Lower leg skin (tissue), 4 donors: ENCODE measurements at regions not wholly inside any gene's neighbourhood (a gene's known extent, or its start where the extent isn't known, plus 50 kb on each side); places are given as distances from the start of the nearest gene placed in this dataset.

Experiments used
- DNase-seq, 2 donors: peaks; one replicate each; pipeline ENCODE4 v3.0.0-alpha.2; 2019; ENCODE audit warnings: low spot score in 2 of 2
- H3K4me3 ChIP-seq: fragments of 200-600 bp; sonication (generic); 2 replicates; pipeline ENCODE4 v1.5.1; 2017; ENCODE audit warnings: mild to moderate bottlenecking, low read depth; ENCODE audit not compliant: poor library complexity, severe bottlenecking
- POLR2A ChIP-seq, 2 donors: fragments of 450-650 bp; IDR thresholded peaks; one replicate each; pipeline ENCODE4 v1.6.1; 2016 to 2017; ENCODE audit warnings: antibody characterized with exemption in 2 of 2, mild to moderate bottlenecking in 1 of 2, moderate library complexity in 1 of 2
- WGBS, 2 donors: methylation state at CpG; one replicate each; pipeline ENCODE4 v1.1.5; 2018; 5-methylcytosine and 5-hydroxymethylcytosine counted together
- intact Hi-C: fragments of 100-400 bp; cut with DNase I; formaldehyde crosslinking; loops from one replicate; pipeline ENCODE4 v1.15.0; 2023; ENCODE audit warnings: low total_unique reads
- TF ChIP-seq, protein P1 (sequence below), 3 donors: fragments of 450-650 bp; IDR thresholded peaks; one replicate each; pipeline ENCODE4 v1.5.1; 2016; ENCODE audit warnings: antibody characterized with exemption in 3 of 3, mild to moderate bottlenecking in 3 of 3, moderate library complexity in 2 of 3

DNA sequence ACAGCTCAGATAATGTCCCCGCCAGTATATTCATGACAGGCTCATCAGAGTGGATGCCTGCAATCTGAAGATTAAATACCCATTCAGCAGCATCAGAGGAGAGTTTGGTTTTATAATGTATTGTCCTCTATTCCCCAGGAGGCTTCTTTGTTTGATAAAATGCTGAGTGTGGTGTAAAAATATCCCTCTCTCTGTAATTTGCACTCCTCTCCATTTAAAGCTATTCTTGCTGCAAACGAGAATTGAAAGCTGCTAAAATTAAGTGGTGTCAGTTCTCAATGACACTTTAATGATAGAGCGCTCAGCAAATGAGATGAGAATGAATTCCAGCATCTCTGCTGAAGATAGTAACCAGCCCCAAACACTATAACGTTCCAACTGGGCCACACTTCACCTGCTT, 205.7 kb upstream of the RRP15 start:
- no peak for DNase-seq
- intact Hi-C loops = no loop called here
- TF ChIP-seq POLR2A (IDR thresholded peaks at IDR 0.05) = no peak
- TF ChIP-seq, protein P1, sequence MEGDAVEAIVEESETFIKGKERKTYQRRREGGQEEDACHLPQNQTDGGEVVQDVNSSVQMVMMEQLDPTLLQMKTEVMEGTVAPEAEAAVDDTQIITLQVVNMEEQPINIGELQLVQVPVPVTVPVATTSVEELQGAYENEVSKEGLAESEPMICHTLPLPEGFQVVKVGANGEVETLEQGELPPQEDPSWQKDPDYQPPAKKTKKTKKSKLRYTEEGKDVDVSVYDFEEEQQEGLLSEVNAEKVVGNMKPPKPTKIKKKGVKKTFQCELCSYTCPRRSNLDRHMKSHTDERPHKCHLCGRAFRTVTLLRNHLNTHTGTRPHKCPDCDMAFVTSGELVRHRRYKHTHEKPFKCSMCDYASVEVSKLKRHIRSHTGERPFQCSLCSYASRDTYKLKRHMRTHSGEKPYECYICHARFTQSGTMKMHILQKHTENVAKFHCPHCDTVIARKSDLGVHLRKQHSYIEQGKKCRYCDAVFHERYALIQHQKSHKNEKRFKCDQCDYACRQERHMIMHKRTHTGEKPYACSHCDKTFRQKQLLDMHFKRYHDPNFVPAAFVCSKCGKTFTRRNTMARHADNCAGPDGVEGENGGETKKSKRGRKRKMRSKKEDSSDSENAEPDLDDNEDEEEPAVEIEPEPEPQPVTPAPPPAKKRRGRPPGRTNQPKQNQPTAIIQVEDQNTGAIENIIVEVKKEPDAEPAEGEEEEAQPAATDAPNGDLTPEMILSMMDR (IDR thresholded peaks at IDR 0.05) = no peak
- H3K4me3 ChIP-seq = no peak overlapping the region
- WGBS, 2 donors = 48 to 57% methylated on average over 4 of the region's 4 CpGs

DNA sequence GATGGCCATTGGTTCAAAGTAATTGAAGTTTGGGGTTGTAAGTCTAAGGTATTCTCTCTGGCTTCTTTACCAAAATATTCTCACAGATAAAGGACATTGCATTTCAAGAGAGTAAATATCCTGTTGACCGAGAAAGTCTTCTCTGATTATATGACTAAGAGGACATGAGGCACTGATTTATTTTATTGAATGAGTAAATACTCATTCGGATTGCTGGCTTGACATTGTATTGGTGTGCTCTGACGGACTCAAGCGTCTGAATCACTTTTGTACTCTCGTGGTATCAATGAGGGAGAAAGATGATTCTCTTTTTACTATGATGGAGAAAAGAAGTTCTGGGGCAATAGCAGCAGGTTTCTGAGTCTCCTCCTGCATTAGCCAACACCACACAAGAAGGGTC, 205.3 kb upstream of the RRP15 start:
- no peak for DNase-seq
- H3K4me3 ChIP-seq = no peak overlapping the region
- WGBS, 2 donors = 72 to 86% methylated on average over 5 of the region's 5 CpGs
- intact Hi-C loops = no loop called here
- TF ChIP-seq, protein P1 (IDR thresholded peaks at IDR 0.05) = no peak
- no peak for TF ChIP-seq POLR2A (IDR thresholded peaks at IDR 0.05)

DNA sequence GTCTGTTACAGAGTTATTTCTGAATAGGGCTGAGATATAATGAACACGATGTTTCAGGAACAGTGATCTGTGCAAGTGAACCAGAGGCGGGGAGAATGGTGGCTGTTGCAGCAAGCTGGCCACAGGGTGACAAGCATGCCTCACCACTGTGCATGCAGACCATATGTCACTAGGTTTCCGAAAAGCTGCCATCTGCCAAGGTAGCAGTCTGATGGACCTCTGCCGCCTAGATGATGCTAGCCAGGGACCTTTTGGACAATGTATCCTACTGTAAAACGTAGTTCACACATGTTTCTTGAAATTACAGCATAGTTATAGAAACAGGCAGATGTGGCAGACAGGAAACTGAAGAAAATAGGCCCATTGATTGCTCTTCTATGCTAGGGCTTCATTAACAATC, 204.2 kb upstream of the RRP15 start:
- TF ChIP-seq POLR2A (IDR thresholded peaks at IDR 0.05) = no peak
- TF ChIP-seq, protein P1 (IDR thresholded peaks at IDR 0.05) = no peak
- 70 to 75% methylated on average over 5 of the region's 5 CpGs for WGBS, 2 donors
- H3K4me3 ChIP-seq = no peak overlapping the region
- no peak for DNase-seq
- intact Hi-C loops = no loop called here

DNA sequence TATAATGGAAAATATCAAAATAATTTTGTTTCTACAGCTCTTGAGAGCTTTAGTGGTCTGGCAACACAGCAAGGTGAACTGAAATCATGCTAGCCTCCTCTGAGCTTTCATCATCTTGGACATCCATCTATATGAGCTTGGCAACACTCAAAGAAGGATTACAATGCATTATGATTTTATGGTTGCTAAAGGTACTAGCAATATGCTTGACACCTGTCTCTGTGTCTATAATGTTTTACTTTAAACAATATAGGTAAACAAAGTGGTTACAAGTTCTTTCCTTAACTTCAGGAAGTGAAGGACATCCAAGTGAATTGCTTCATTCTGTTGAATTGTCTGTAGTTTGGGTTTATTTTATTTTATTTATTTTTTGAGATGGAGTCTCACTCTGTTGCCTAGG, 203.7 kb upstream of the RRP15 start:
- DNase-seq = no peak
- intact Hi-C loops = no loop called here
- TF ChIP-seq POLR2A (IDR thresholded peaks at IDR 0.05) = no peak
- TF ChIP-seq, protein P1 (IDR thresholded peaks at IDR 0.05) = no peak
- no peak overlapping the region for H3K4me3 ChIP-seq

DNA sequence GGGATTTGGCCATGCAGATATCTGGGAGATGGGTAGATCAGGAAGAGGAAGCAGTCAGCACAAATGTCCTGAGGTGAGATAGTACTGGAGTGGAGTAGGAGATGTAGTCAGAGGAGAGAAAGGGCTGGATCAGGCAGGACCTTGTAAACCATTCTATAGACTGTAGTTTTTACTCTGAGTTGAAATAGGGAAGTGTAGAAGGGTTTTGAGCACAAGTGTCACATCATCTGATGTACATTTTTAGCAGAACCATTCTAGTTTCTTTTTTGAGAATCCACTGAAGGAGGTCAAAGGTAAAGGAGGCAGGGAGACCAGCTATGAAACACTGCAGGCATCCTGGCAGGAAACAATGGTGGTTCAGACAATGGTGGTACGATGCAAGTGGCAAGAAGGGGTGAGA, 194.6 kb upstream of the RRP15 start:
- no peak overlapping the region for H3K4me3 ChIP-seq
- DNase-seq = no peak
- TF ChIP-seq, protein P1 (IDR thresholded peaks at IDR 0.05) = no peak
- no peak for TF ChIP-seq POLR2A (IDR thresholded peaks at IDR 0.05)
- WGBS, 2 donors = 75 to 88% methylated on average over 1 of the region's 1 CpG
- intact Hi-C loops = no loop called here

DNA sequence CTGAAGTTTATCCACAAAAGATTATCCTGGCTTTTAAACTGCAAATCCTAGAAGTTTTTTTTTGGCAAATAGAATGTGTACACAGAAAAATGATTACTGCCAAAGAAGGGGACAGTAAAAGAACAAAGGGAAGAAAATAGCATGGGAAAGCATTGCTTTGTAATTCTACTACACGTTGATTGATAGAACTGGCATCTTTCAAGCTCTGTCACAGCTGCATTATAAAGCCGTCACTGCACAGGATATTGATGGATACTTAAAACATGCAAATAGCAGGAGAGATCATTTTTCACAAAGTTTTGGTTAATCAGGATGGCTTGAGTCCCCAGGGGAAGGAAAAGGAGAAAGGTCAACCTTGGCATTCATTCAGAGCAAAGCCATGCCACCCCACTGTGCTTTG, 183.7 kb upstream of the RRP15 start:
- 19 to 28% methylated on average over 2 of the region's 2 CpGs for WGBS, 2 donors
- no peak for DNase-seq
- no peak for TF ChIP-seq POLR2A (IDR thresholded peaks at IDR 0.05)
- TF ChIP-seq, protein P1 (IDR thresholded peaks at IDR 0.05) = no peak
- intact Hi-C loops = no loop called here
- no peak overlapping the region for H3K4me3 ChIP-seq
